Spleen (tissue), 11 donors: ENCODE measurements at regions not wholly inside any gene's neighbourhood (a gene's known extent, or its start where the extent isn't known, plus 50 kb on each side); places are given as distances from the start of the nearest gene placed in this dataset.

Experiments used
- DNase-seq: peaks from one replicate; pipeline ENCODE4 v3.0.0-alpha.2; 2020
- H3K27ac ChIP-seq, 8 donors: fragments of 200-600 bp; sonication (generic) in 7 of 8; 1 replicate in 4 of 8; 2 replicates in 4 of 8; pipeline versions ENCODE4 v1.5.0 to v1.8.0; 2016 to 2021; ENCODE audit warnings: inconsistent platforms in 4 of 8, mild to moderate bottlenecking in 4 of 8, moderate library complexity in 1 of 8
- H3K27me3 ChIP-seq, 7 donors: fragments of 200-600 bp; sonication (generic) in 6 of 7; replicated peaks in 1 of 7; 1 replicate in 4 of 7; 2 replicates in 3 of 7; pipeline versions ENCODE4 v1.5.0 to v1.8.0; 2016 to 2021; ENCODE audit warnings: inconsistent platforms in 3 of 7, mild to moderate bottlenecking in 1 of 7
- H3K36me3 ChIP-seq, 6 donors: fragments of 200-600 bp; sonication (generic) in 5 of 6; 1 replicate in 4 of 6; 2 replicates in 2 of 6; pipeline versions ENCODE4 v1.5.0 to v1.8.0; 2016 to 2021; ENCODE audit warnings: inconsistent platforms in 2 of 6
- H3K4me1 ChIP-seq, 6 donors: fragments of 200-600 bp; sonication (generic) in 5 of 6; 1 replicate in 3 of 6; 2 replicates in 3 of 6; pipeline versions ENCODE4 v1.5.0 to v1.8.0; 2016 to 2021; ENCODE audit warnings: inconsistent platforms in 3 of 6
- H3K4me3 ChIP-seq, 8 donors: fragments of 200-600 bp; sonication (generic) in 7 of 8; 1 replicate in 4 of 8; 2 replicates in 4 of 8; pipeline versions ENCODE4 v1.5.0 to v1.8.0; 2016 to 2021; ENCODE audit warnings: inconsistent platforms in 4 of 8, mild to moderate bottlenecking in 4 of 8, moderate library complexity in 2 of 8
- H3K9me3 ChIP-seq, 8 donors: fragments of 200-600 bp; sonication (generic) in 7 of 8; 1 replicate in 4 of 8; 2 replicates in 4 of 8; pipeline versions ENCODE4 v1.5.0 to v1.8.0; 2016 to 2021; ENCODE audit warnings: inconsistent platforms in 4 of 8
- POLR2A ChIP-seq, 3 donors: fragments of 450-650 bp; IDR thresholded peaks; one replicate each; pipeline ENCODE4 v1.5.1; 2017; ENCODE audit warnings: antibody characterized with exemption in 3 of 3, mild to moderate bottlenecking in 1 of 3
- POLR2AphosphoS5 ChIP-seq, 3 donors: sonication (generic); formaldehyde crosslinking; IDR thresholded peaks; one replicate each; pipeline ENCODE4 v1.5.1; 2017; ENCODE audit warnings: antibody characterized with exemption in 3 of 3
- WGBS, 5 donors: extraction: QIAGEN DNeasy Blood & Tissue Kit in 3 of 5; methylation state at CpG; one replicate each; pipeline versions ENCODE4 v1.1.5 to v1.1.7; 2013 to 2018; 5-methylcytosine and 5-hydroxymethylcytosine counted together
- intact Hi-C: fragments of 100-400 bp; cut with DNase I; formaldehyde crosslinking; loops from one replicate; pipeline ENCODE4 v1.15.0; 2023; ENCODE audit warnings: low total_unique reads
- TF ChIP-seq, protein P1 (sequence below), 11 experiments: fragments of 200-600 bp in 7 of 11; fragments of 450-650 bp in 4 of 11; sonication (generic) in 4 of 11; IDR thresholded peaks in 8 of 11; conservative IDR thresholded peaks in 3 of 11; 1 replicate in 7 of 11; 2 replicates in 4 of 11; pipeline versions ENCODE4 v1.4.0 to v1.8.0; 2016 to 2021; ENCODE audit warnings: antibody characterized with exemption in 11 of 11, inconsistent platforms in 4 of 11, mild to moderate bottlenecking in 1 of 11
- donor health status: healthy with polysubstance abuse.
- donor health status: DM: no; HTN: no; CAD: no; lungs with moderate emphysema.
- donor health status: DM: no; HTN: no; CAD: no.
- donor health status: Bipolar disorder and iron deficiency.
- donor health status: healthy.
- donor health status: DM: no; HTN: no; CAD: no.
- donor health status: DM: yes; HTN: yes; CAD: no.

DNA sequence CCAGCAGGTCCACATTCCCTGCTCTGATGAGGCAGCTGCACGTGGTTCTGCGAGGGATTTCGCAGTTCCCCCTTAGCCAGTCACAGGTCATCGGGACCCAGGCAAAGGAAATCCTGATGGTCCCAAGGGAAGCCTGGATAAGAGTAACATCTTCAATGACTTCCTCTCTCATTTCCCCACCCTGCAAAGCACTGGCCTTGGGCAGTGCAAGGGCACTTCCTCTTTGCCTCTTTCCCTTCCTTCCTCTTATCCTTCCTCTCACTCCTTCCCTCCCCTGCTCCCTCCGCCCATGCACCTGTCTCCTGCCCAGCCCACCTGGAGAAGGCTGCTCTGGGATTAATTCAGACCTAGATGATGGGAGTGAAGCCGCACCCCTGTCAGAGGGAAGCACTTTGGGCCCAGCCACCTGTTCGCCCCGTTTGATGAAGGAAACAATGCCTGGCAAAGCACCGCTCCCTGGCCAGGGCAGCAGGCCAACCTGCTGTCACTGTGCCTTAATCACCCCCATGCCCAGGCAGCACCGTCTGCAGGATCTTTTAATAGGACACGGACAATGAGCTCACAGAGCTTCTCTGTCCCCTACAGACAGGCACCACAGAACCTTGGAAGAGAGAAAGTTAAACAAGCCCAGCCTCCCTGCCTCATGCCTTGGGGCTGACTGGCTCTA is 113.5 kb upstream of the PABPC3 start:
- TF ChIP-seq POLR2A (IDR thresholded peaks at IDR 0.05), result no peak
- TF ChIP-seq, protein P1, sequence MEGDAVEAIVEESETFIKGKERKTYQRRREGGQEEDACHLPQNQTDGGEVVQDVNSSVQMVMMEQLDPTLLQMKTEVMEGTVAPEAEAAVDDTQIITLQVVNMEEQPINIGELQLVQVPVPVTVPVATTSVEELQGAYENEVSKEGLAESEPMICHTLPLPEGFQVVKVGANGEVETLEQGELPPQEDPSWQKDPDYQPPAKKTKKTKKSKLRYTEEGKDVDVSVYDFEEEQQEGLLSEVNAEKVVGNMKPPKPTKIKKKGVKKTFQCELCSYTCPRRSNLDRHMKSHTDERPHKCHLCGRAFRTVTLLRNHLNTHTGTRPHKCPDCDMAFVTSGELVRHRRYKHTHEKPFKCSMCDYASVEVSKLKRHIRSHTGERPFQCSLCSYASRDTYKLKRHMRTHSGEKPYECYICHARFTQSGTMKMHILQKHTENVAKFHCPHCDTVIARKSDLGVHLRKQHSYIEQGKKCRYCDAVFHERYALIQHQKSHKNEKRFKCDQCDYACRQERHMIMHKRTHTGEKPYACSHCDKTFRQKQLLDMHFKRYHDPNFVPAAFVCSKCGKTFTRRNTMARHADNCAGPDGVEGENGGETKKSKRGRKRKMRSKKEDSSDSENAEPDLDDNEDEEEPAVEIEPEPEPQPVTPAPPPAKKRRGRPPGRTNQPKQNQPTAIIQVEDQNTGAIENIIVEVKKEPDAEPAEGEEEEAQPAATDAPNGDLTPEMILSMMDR (IDR thresholded peaks at IDR 0.05 in 8 of 11, conservative IDR thresholded peaks at IDR 0.05 in 3 of 11), result no peak
- no peak for TF ChIP-seq POLR2AphosphoS5 (IDR thresholded peaks at IDR 0.05)

DNA sequence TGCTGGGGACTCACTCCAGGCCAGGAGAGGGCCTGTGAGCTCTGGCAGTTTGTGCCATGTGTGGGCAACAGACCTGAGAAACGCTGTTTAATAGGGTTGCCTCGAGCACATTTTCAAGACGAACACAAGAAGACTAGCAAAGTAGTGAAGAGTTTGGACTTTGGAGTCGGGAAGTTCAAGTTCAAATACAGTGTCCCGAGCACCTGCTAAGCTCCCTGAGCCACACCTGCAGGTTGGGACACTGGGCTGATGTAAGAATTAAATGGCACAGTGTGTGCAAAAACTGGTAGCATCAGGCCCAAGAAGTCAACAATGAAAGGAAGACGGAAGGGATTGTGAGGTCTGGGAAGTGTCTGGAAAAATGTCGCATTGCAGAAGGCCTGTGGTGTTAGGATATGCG is 112.8 kb upstream of the PABPC3 start:
- H3K36me3 ChIP-seq, result no peaks in the 10 kb centered on the region
- TF ChIP-seq, protein P1 (IDR thresholded peaks at IDR 0.05 in 8 of 11, conservative IDR thresholded peaks at IDR 0.05 in 3 of 11), result no peak
- TF ChIP-seq POLR2AphosphoS5 (IDR thresholded peaks at IDR 0.05), result no peak
- TF ChIP-seq POLR2A (IDR thresholded peaks at IDR 0.05), result no peak
- intact Hi-C loops, result no loop called here
- no peak overlapping the region for H3K27ac ChIP-seq
- no peaks in the 10 kb centered on the region for H3K9me3 ChIP-seq
- DNase-seq, result no peak
- peaks cover 0 to 52% (median 10%) of the 10 kb centered on the region in 7 donors for H3K27me3 ChIP-seq
- peaks cover 0 to 9% (median 0%) of the 10 kb centered on the region in 6 donors for H3K4me1 ChIP-seq
- WGBS, 5 donors, result 84 to 92% (median 90%) methylated on average over 8 of the region's 8 CpGs
- H3K4me3 ChIP-seq, result no peak overlapping the region

More for the DNA sequence above, 113.5 kb upstream of the PABPC3 start:
- peaks cover 0 to 46% (median 4%) of the 10 kb centered on the region in 7 donors for H3K27me3 ChIP-seq
- intact Hi-C loops, result no loop called here
- H3K4me3 ChIP-seq, result no peak overlapping the region
- no peak overlapping the region for H3K27ac ChIP-seq
- H3K36me3 ChIP-seq, result no peaks in the 10 kb centered on the region
- H3K9me3 ChIP-seq, result no peaks in the 10 kb centered on the region
- DNase-seq, result no peak
- H3K4me1 ChIP-seq, result peaks cover 0 to 9% (median 0%) of the 10 kb centered on the region in 6 donors
- WGBS, 5 donors, result 32 to 45% (median 35%) methylated on average over 8 to 11 of the region's 11 CpGs

DNA sequence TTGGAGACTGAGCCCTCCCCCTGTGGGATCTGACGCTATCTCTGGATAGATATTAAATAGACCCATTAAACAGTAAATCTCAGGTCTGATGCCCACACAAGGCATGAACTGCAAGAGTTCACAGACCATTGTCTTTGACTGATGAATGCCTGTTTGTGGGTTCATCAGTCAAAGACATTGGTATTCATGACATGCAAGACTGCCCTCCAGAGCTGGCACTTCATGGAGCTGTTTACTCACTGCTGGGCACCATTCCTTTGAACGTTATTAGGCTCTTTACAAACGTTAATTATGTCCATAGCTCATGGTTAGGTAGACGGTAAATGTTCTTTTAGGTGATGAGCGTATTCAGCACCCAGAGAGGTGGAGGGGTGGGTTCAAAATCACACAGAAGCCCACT is 111.8 kb upstream of the PABPC3 start:
- no peak for TF ChIP-seq POLR2AphosphoS5 (IDR thresholded peaks at IDR 0.05)
- TF ChIP-seq POLR2A (IDR thresholded peaks at IDR 0.05), result no peak
- TF ChIP-seq, protein P1 (IDR thresholded peaks at IDR 0.05 in 8 of 11, conservative IDR thresholded peaks at IDR 0.05 in 3 of 11), result no peak
- H3K4me3 ChIP-seq, result no peak overlapping the region
- WGBS, 5 donors, result 78 to 82% (median 79%) methylated on average over 5 of the region's 5 CpGs
- H3K27ac ChIP-seq, result no peak overlapping the region
- peaks cover 0 to 62% (median 19%) of the 10 kb centered on the region in 7 donors for H3K27me3 ChIP-seq
- peaks cover 0 to 9% (median 0%) of the 10 kb centered on the region in 6 donors for H3K4me1 ChIP-seq
- intact Hi-C loops, result no loop called here
- no peaks in the 10 kb centered on the region for H3K9me3 ChIP-seq
- H3K36me3 ChIP-seq, result no peaks in the 10 kb centered on the region
- DNase-seq, result no peak

DNA sequence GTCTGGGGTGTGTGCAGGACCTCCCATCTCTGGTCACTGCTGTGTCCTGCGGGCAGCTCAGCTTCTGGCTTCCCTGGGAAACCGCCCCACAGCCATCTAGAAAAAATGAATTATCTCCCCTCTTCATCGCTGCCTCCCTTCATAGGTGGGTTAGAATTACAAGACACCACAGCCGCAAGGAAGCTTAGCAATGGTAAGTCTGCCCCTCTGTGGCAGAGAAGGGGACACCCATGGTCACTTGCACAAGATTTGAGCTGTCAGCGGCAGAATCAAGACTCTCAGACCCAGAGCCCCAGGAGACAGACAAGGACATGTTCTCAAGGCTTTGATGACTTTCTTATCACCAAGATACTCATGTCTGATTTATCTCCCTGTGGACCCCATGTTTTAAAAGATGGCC is 110.8 kb upstream of the PABPC3 start:
- no peak overlapping the region for H3K27ac ChIP-seq
- WGBS, 5 donors, result 81 to 87% (median 84%) methylated on average over 4 to 5 of the region's 5 CpGs
- peaks cover 0 to 9% (median 0%) of the 10 kb centered on the region in 6 donors for H3K4me1 ChIP-seq
- H3K36me3 ChIP-seq, result no peaks in the 10 kb centered on the region
- DNase-seq, result no peak
- H3K27me3 ChIP-seq, result peaks cover 0 to 66% (median 19%) of the 10 kb centered on the region in 7 donors
- TF ChIP-seq POLR2AphosphoS5 (IDR thresholded peaks at IDR 0.05) (no peak), POLR2A (IDR thresholded peaks at IDR 0.05) (no peak)
- TF ChIP-seq, protein P1 (IDR thresholded peaks at IDR 0.05 in 8 of 11, conservative IDR thresholded peaks at IDR 0.05 in 3 of 11), result no peak
- intact Hi-C loops, result no loop called here
- H3K4me3 ChIP-seq, result no peak overlapping the region
- H3K9me3 ChIP-seq, result no peaks in the 10 kb centered on the region
